ENCODE measurements at regions not wholly inside any gene's neighbourhood (a gene's known extent, or its start where the extent isn't known, plus 50 kb on each side); places are given as distances from the start of the nearest gene placed in this dataset.

GRCh38 chr10:6997509-6997908 lies 413.3 kb downstream of the SFMBT2 start:
- no peak for DNase-seq (ENCODE audit: low read depth in 6 of 9, low spot score in 9 of 9)
- Histone ChIP-seq H3K27ac (ENCODE audit: low read depth in 1 of 2, low read length in 1 of 2) (no peak overlapping the region), H3K4me1 (ENCODE audit: control insufficient read depth in 2 of 2, insufficient read depth in 2 of 2, low read length in 2 of 2) (no peaks in the 10 kb centered on the region), H3K36me3 (ENCODE audit: control insufficient read depth in 2 of 2, insufficient read depth in 2 of 2, low read length in 1 of 2) (no peaks in the 10 kb centered on the region), H3K4me3 (ENCODE audit: low read length in 2 of 2) (no peak overlapping the region), H3K27me3 (ENCODE audit: control insufficient read depth in 2 of 2, insufficient read depth in 1 of 2, low read length in 1 of 2) (no peaks in the 10 kb centered on the region), H3K9me3 (ENCODE audit: control insufficient read depth in 2 of 2, insufficient read depth in 1 of 2, low read length in 1 of 2) (no peaks in the 10 kb centered on the region)
- WGBS: 97% methylated on average over 2 of the region's 2 CpGs

GRCh38 chr10:6996431-6996830 lies 414.4 kb downstream of the SFMBT2 start:
- H3K9me3 ChIP-seq (ENCODE audit: control insufficient read depth in 2 of 2, insufficient read depth in 1 of 2, low read length in 1 of 2): no peaks in the 10 kb centered on the region
- H3K36me3 ChIP-seq (ENCODE audit: control insufficient read depth in 2 of 2, insufficient read depth in 2 of 2, low read length in 1 of 2): no peaks in the 10 kb centered on the region
- H3K4me3 ChIP-seq (ENCODE audit: low read length in 2 of 2): no peak overlapping the region
- H3K27ac ChIP-seq (ENCODE audit: low read depth in 1 of 2, low read length in 1 of 2): no peak overlapping the region
- no peak for DNase-seq (ENCODE audit: low read depth in 6 of 9, low spot score in 9 of 9)
- H3K4me1 ChIP-seq (ENCODE audit: control insufficient read depth in 2 of 2, insufficient read depth in 2 of 2, low read length in 2 of 2): no peaks in the 10 kb centered on the region
- WGBS: 96% methylated on average over 4 of the region's 4 CpGs
- no peaks in the 10 kb centered on the region for H3K27me3 ChIP-seq (ENCODE audit: control insufficient read depth in 2 of 2, insufficient read depth in 1 of 2, low read length in 1 of 2)

GRCh38 chr10:6995831-6996230 lies 415.0 kb downstream of the SFMBT2 start:
- no peak overlapping the region for H3K27ac ChIP-seq (ENCODE audit: low read depth in 1 of 2, low read length in 1 of 2)
- whole genome bisulfite sequencing: 94% methylated on average over 4 of the region's 4 CpGs
- H3K4me1 ChIP-seq (ENCODE audit: control insufficient read depth in 2 of 2, insufficient read depth in 2 of 2, low read length in 2 of 2): peaks cover 3 to 5% of the 10 kb centered on the region in 2 donors
- no peaks in the 10 kb centered on the region for H3K9me3 ChIP-seq (ENCODE audit: control insufficient read depth in 2 of 2, insufficient read depth in 1 of 2, low read length in 1 of 2)
- no peaks in the 10 kb centered on the region for H3K36me3 ChIP-seq (ENCODE audit: control insufficient read depth in 2 of 2, insufficient read depth in 2 of 2, low read length in 1 of 2)
- DNase-seq (ENCODE audit: low read depth in 6 of 9, low spot score in 9 of 9): no peak
- H3K4me3 ChIP-seq (ENCODE audit: low read length in 2 of 2): no peak overlapping the region
- no peaks in the 10 kb centered on the region for H3K27me3 ChIP-seq (ENCODE audit: control insufficient read depth in 2 of 2, insufficient read depth in 1 of 2, low read length in 1 of 2)

GRCh38 chr10:6995341-6995740 lies 415.3 kb upstream of the PRKCQ start:
- Histone ChIP-seq H3K4me3 (ENCODE audit: low read length in 2 of 2) (no peak overlapping the region), H3K4me1 (ENCODE audit: control insufficient read depth in 2 of 2, insufficient read depth in 2 of 2, low read length in 2 of 2) (peaks cover 7 to 9% of the 10 kb centered on the region in 2 donors), H3K27ac (ENCODE audit: low read depth in 1 of 2, low read length in 1 of 2) (no peak overlapping the region), H3K9me3 (ENCODE audit: control insufficient read depth in 2 of 2, insufficient read depth in 1 of 2, low read length in 1 of 2) (no peaks in the 10 kb centered on the region), H3K27me3 (ENCODE audit: control insufficient read depth in 2 of 2, insufficient read depth in 1 of 2, low read length in 1 of 2) (no peaks in the 10 kb centered on the region), H3K36me3 (ENCODE audit: control insufficient read depth in 2 of 2, insufficient read depth in 2 of 2, low read length in 1 of 2) (no peaks in the 10 kb centered on the region)
- WGBS: 93% methylated on average over 3 of the region's 3 CpGs
- no peak for DNase-seq (ENCODE audit: low read depth in 6 of 9, low spot score in 9 of 9)

- Histone ChIP-seq H3K27me3 (ENCODE audit: control insufficient read depth in 2 of 2, insufficient read depth in 1 of 2, low read length in 1 of 2) (no peaks in the 10 kb centered on the region), H3K4me1 (ENCODE audit: control insufficient read depth in 2 of 2, insufficient read depth in 2 of 2, low read length in 2 of 2) (peaks cover 7 to 12% of the 10 kb centered on the region in 2 donors), H3K36me3 (ENCODE audit: control insufficient read depth in 2 of 2, insufficient read depth in 2 of 2, low read length in 1 of 2) (no peaks in the 10 kb centered on the region), H3K9me3 (ENCODE audit: control insufficient read depth in 2 of 2, insufficient read depth in 1 of 2, low read length in 1 of 2) (no peaks in the 10 kb centered on the region), H3K4me3 (ENCODE audit: low read length in 2 of 2) (no peak overlapping the region), H3K27ac (ENCODE audit: low read depth in 1 of 2, low read length in 1 of 2) (no peak overlapping the region)
- peak in 1 of 9 donors; percentile 53 for DNase-seq (ENCODE audit: low read depth in 6 of 9, low spot score in 9 of 9)
Observed at GRCh38 chr10:6990891-6991290, 410.8 kb upstream of the PRKCQ start.

- WGBS: 97% methylated on average over 4 of the region's 4 CpGs
- no peaks in the 10 kb centered on the region for H3K9me3 ChIP-seq (ENCODE audit: control insufficient read depth in 2 of 2, insufficient read depth in 1 of 2, low read length in 1 of 2)
Observed at GRCh38 chr10:6988654-6989053, 408.6 kb upstream of the PRKCQ start.

GRCh38 chr10:6987536-6987945 lies 407.5 kb upstream of the PRKCQ start:
- Histone ChIP-seq H3K4me1 (ENCODE audit: control insufficient read depth in 2 of 2, insufficient read depth in 2 of 2, low read length in 2 of 2) (peaks cover 7 to 12% of the 10 kb centered on the region in 2 donors), H3K27me3 (ENCODE audit: control insufficient read depth in 2 of 2, insufficient read depth in 1 of 2, low read length in 1 of 2) (no peaks in the 10 kb centered on the region), H3K9me3 (ENCODE audit: control insufficient read depth in 2 of 2, insufficient read depth in 1 of 2, low read length in 1 of 2) (no peaks in the 10 kb centered on the region), H3K36me3 (ENCODE audit: control insufficient read depth in 2 of 2, insufficient read depth in 2 of 2, low read length in 1 of 2) (no peaks in the 10 kb centered on the region), H3K4me3 (ENCODE audit: low read length in 2 of 2) (no peak overlapping the region), H3K27ac (ENCODE audit: low read depth in 1 of 2, low read length in 1 of 2) (no peak overlapping the region)
- DNase-seq (ENCODE audit: low read depth in 6 of 9, low spot score in 9 of 9): no peak
- WGBS: 92% methylated on average over 8 of the region's 8 CpGs

More at GRCh38 chr10:6988654-6989053, 408.6 kb upstream of the PRKCQ start:
- Histone ChIP-seq H3K4me3 (ENCODE audit: low read length in 2 of 2) (no peak overlapping the region), H3K27ac (ENCODE audit: low read depth in 1 of 2, low read length in 1 of 2) (no peak overlapping the region), H3K36me3 (ENCODE audit: control insufficient read depth in 2 of 2, insufficient read depth in 2 of 2, low read length in 1 of 2) (no peaks in the 10 kb centered on the region), H3K27me3 (ENCODE audit: control insufficient read depth in 2 of 2, insufficient read depth in 1 of 2, low read length in 1 of 2) (no peaks in the 10 kb centered on the region), H3K4me1 (ENCODE audit: control insufficient read depth in 2 of 2, insufficient read depth in 2 of 2, low read length in 2 of 2) (peaks cover 7 to 12% of the 10 kb centered on the region in 2 donors)
- no peak for DNase-seq (ENCODE audit: low read depth in 6 of 9, low spot score in 9 of 9)

- H3K27me3 ChIP-seq (ENCODE audit: control insufficient read depth in 2 of 2, insufficient read depth in 1 of 2, low read length in 1 of 2): no peaks in the 10 kb centered on the region
- H3K27ac ChIP-seq (ENCODE audit: low read depth in 1 of 2, low read length in 1 of 2): no peak overlapping the region
- no peak for DNase-seq (ENCODE audit: low read depth in 6 of 9, low spot score in 9 of 9)
- peaks cover 7 to 12% of the 10 kb centered on the region in 2 donors for H3K4me1 ChIP-seq (ENCODE audit: control insufficient read depth in 2 of 2, insufficient read depth in 2 of 2, low read length in 2 of 2)
- WGBS: 97% methylated on average over 10 of the region's 10 CpGs
- no peaks in the 10 kb centered on the region for H3K36me3 ChIP-seq (ENCODE audit: control insufficient read depth in 2 of 2, insufficient read depth in 2 of 2, low read length in 1 of 2)
- H3K4me3 ChIP-seq (ENCODE audit: low read length in 2 of 2): no peak overlapping the region
- H3K9me3 ChIP-seq (ENCODE audit: control insufficient read depth in 2 of 2, insufficient read depth in 1 of 2, low read length in 1 of 2): no peaks in the 10 kb centered on the region
Observed at GRCh38 chr10:6986927-6987326, 406.9 kb upstream of the PRKCQ start.

GRCh38 chr10:6985644-6986043 lies 405.6 kb upstream of the PRKCQ start:
- 85% methylated on average over 9 of the region's 9 CpGs for WGBS
- no peak overlapping the region for H3K4me3 ChIP-seq (ENCODE audit: low read length in 2 of 2)
- H3K9me3 ChIP-seq (ENCODE audit: control insufficient read depth in 2 of 2, insufficient read depth in 1 of 2, low read length in 1 of 2): no peaks in the 10 kb centered on the region
- no peak overlapping the region for H3K27ac ChIP-seq (ENCODE audit: low read depth in 1 of 2, low read length in 1 of 2)
- peaks cover 0 to 1% of the 10 kb centered on the region in 2 donors for H3K27me3 ChIP-seq (ENCODE audit: control insufficient read depth in 2 of 2, insufficient read depth in 1 of 2, low read length in 1 of 2)
- H3K4me1 ChIP-seq (ENCODE audit: control insufficient read depth in 2 of 2, insufficient read depth in 2 of 2, low read length in 2 of 2): peaks cover 7 to 8% of the 10 kb centered on the region in 2 donors
- H3K36me3 ChIP-seq (ENCODE audit: control insufficient read depth in 2 of 2, insufficient read depth in 2 of 2, low read length in 1 of 2): no peaks in the 10 kb centered on the region
- DNase-seq (ENCODE audit: low read depth in 6 of 9, low spot score in 9 of 9): no peak

GRCh38 chr10:6984971-6985370 lies 404.9 kb upstream of the PRKCQ start:
- Histone ChIP-seq H3K36me3 (ENCODE audit: control insufficient read depth in 2 of 2, insufficient read depth in 2 of 2, low read length in 1 of 2) (no peaks in the 10 kb centered on the region), H3K4me3 (ENCODE audit: low read length in 2 of 2) (no peak overlapping the region), H3K9me3 (ENCODE audit: control insufficient read depth in 2 of 2, insufficient read depth in 1 of 2, low read length in 1 of 2) (no peaks in the 10 kb centered on the region), H3K27ac (ENCODE audit: low read depth in 1 of 2, low read length in 1 of 2) (no peak overlapping the region), H3K4me1 (ENCODE audit: control insufficient read depth in 2 of 2, insufficient read depth in 2 of 2, low read length in 2 of 2) (peaks cover 7 to 13% of the 10 kb centered on the region in 2 donors), H3K27me3 (ENCODE audit: control insufficient read depth in 2 of 2, insufficient read depth in 1 of 2, low read length in 1 of 2) (peaks cover 0 to 3% of the 10 kb centered on the region in 2 donors)
- no peak for DNase-seq (ENCODE audit: low read depth in 6 of 9, low spot score in 9 of 9)
- 97% methylated on average over 2 of the region's 2 CpGs for WGBS
